G401.6 (cell line): ENCODE measurements at regions not wholly inside any gene's neighbourhood (a gene's known extent, or its start where the extent isn't known, plus 50 kb on each side); places are given as distances from the start of the nearest gene placed in this dataset.
"Not testable (repeated sequence)": the region's sequence is repeated elsewhere in the genome, so short reads cannot be mapped to it uniquely, and the experiment has no call there.

Source experiments
- FAIRE-seq: peaks from 2 replicates; lab custom pipeline; 2012; peaks lifted over from hg19 to GRCh38; lab: Jason Lieb, UNC

- no peak for FAIRE-seq
Measured at GRCh38 chr16:59698346-59699020, 964.4 kb upstream of the GOT2 start.

GRCh38 chr16:59697761-59698160 is 963.6 kb upstream of the GOT2 start:
- no peak for FAIRE-seq

GRCh38 chr16:59697236-59697635 is 963.1 kb upstream of the GOT2 start:
- FAIRE-seq: no peak

GRCh38 chr16:59696495-59696894 is 962.4 kb upstream of the GOT2 start:
- no peak for FAIRE-seq

- FAIRE-seq: no peak
Measured at GRCh38 chr16:59690216-59690615, 956.1 kb upstream of the GOT2 start.

GRCh38 chr16:59688006-59688405 is 953.9 kb upstream of the GOT2 start:
- FAIRE-seq: no peak

GRCh38 chr16:59686405-59686804 is 952.3 kb upstream of the GOT2 start:
- no peak for FAIRE-seq

- FAIRE-seq: no peak
Measured at GRCh38 chr16:59684911-59685310, 950.8 kb upstream of the GOT2 start.

- no peak for FAIRE-seq
Measured at GRCh38 chr16:59683709-59684108, 949.6 kb upstream of the GOT2 start.

GRCh38 chr16:59665618-59666220 is 931.6 kb upstream of the GOT2 start:
- no peak for FAIRE-seq

- FAIRE-seq: no peak
Measured at GRCh38 chr16:59658572-59658971, 924.5 kb upstream of the GOT2 start.

- no peak for FAIRE-seq
Measured at GRCh38 chr16:59655031-59655430, 920.9 kb upstream of the GOT2 start.

- no peak for FAIRE-seq
Measured at GRCh38 chr16:59654455-59654854, 920.3 kb upstream of the GOT2 start.

GRCh38 chr16:59651662-59652061 is 917.5 kb upstream of the GOT2 start:
- FAIRE-seq: no peak

- FAIRE-seq: no peak
Measured at GRCh38 chr16:59645194-59645593, 911.1 kb upstream of the GOT2 start.

GRCh38 chr16:59635674-59636073 is 901.6 kb upstream of the GOT2 start:
- FAIRE-seq: no peak

- FAIRE-seq: no peak
Measured at GRCh38 chr16:59634951-59635350, 900.8 kb upstream of the GOT2 start.

- no peak for FAIRE-seq
Measured at GRCh38 chr16:59634004-59634579, 900.0 kb upstream of the GOT2 start.

- FAIRE-seq: no peak
Measured at GRCh38 chr16:59632276-59632855, 898.2 kb upstream of the GOT2 start.

GRCh38 chr16:59624381-59624780 is 890.3 kb upstream of the GOT2 start:
- FAIRE-seq: not testable (repeated sequence)

GRCh38 chr16:59614466-59615240 is 880.5 kb upstream of the GOT2 start:
- FAIRE-seq: no peak

- not testable (repeated sequence) for FAIRE-seq
Measured at GRCh38 chr16:59612910-59613620, 878.9 kb upstream of the GOT2 start.
